HG02678 (cell line): ENCODE measurements at regions not wholly inside any gene's neighbourhood (a gene's known extent, or its start where the extent isn't known, plus 50 kb on each side); places are given as distances from the start of the nearest gene placed in this dataset.
"Not testable (repeated sequence)": the region's sequence is repeated elsewhere in the genome, so short reads cannot be mapped to it uniquely, and the experiment has no call there.

Experiments
- ATAC-seq: cut with Tn5 transposase; IDR thresholded peaks from one replicate; pipeline ENCODE4 v1.9.1; 2021; ENCODE audit warnings: mild to moderate bottlenecking, moderate library complexity; ENCODE audit not compliant: unreplicated experiment

DNA sequence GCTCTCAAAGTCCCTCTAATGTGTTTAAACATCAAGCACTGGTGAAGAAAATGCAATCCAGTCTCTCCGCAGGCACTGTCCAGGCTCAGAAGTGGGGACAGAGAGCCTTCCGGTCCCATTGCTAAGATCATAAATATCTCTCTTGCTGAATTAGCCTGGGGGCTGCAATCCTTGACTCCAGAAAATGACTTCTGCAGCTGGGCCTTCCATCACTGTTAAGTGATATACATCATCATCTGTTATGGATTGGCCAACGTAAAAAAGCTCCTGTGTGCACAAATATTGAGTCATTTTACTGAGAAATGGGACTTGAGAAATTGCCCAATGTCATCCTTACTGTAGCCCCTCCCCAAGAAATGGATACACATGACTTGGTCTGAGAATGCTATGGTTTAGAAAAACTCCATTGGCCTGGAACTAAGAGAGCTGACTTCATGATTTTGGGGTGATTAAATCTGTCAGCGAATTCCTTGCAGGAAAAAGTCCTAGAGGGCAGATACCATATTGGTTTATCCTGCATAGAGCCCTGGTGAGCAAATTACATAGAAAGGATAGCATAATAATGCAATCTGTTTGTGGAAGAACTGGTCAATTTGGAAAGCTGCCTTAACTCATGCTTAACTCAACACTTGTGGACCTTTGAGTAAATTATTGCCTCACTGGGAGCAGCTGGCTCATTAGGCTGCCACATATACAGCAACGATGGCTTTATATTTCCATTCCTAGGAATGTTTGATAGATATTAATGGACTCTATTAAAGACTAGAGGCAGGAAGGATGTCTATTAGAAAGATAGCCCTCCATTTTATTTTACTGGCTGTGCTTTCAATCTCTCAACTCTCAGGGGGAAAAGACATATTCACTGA lies 346.1 kb downstream of the GBA3 start:
- no peak for ATAC-seq

DNA sequence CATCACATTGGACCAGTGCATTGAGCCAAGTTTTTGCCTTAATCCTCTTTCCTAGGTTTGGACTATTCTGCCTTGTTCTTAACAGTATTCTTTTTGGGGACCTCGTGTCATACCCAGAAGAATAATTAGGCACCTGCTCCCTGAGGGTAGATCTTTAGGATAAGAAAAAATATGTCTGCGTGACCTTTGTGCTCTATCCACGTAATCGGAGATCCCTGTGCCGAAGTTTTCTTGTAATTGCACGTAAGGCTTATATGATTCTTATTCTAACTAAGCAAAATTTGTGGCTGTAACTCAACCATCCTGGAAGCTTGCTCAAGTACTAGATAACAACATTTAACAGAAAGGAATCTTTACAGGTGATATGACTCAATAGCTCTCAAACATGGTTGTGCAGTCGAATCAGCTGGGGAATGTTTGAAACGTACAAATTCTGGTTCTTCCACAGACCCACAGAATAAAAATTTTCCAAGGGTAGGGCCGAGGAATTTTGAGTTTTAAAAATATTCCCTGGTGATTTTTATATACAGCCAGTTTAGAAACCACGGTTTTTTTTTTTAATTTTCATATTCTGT lies 344.3 kb downstream of the GBA3 start:
- no peak for ATAC-seq

DNA sequence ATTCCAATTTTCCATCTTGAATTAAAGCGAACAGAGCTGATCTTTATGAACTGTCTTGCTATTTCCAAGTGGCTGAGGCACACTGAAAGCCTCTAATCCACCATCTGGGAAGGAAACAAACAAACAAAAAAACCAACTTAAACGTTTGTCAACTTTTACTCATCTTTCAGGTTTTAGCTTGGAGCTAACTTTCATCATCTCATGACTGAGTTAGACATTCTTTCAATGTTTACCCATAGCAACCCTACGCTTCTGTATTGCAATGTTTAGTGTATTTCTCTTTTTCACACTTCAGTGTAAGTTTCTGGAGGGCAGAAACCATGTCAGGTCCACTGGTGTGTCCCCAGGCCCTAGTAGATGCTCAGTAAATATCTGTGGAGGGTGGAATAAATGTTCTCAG lies 343.8 kb downstream of the GBA3 start:
- no peak for ATAC-seq

DNA sequence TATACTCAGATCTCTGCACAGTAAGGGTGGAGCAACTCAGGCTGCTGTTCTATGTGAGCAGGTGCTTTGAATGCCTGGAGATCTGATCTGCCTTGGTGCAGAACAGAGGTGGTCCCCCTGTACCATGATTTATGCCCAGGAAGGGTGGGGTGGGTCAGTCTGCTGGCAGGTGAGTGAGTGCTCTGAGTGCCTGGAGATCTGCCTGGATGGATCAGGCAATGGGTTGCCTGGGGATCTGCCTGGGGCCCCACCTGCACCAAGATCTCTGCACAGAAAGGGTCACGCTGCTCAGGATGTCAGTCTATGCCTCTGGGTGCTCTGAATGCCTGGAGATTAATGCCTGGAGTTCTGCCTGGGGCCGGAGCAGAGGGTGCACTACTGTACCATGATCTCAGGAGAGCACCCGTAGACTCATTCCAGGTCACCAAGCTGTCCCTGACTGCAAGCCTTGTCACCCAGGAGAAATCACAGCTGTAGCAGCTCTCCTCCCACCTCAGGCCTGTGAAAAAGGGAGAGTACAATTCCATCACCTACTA lies 342.9 kb downstream of the GBA3 start:
- no peak for ATAC-seq

DNA sequence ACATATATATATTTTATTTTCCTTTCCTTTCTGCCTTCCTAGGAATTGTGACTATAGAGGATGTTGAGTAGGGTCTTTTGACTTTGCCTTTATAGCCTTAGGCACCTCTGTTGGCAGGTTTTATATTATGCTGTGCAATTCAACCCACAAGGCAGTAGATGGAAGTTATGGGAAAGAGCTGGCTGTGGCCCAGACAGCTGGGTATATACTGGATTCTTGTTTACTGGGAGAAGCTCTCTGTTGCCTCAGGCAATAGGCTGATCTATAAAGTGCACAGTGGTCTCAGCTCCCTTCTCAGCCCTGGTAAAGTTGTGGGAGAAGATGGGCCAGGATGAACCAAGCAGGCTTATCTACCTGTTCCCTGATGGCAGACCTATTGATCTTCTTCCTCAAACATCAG lies 342.0 kb downstream of the GBA3 start:
- no peak for ATAC-seq

DNA sequence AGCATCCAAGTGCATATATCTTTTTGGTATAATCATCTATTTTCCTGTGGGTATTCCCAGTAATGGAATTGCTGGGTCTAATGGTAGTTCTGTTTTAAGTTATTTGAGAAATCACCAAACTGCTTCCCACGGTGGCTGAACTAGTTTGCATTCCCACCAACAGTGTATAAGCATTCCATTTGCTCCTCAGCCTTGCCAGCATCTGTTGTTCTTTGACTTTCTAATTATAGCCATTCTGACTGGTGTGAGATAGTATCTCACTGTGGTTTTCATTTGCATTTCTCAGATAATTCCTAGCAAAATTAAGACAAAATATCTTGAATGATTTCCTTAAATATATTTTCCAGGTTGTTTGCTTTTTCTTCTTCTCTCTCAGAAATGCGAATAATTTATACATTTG lies 341.1 kb downstream of the GBA3 start:
- no peak for ATAC-seq

DNA sequence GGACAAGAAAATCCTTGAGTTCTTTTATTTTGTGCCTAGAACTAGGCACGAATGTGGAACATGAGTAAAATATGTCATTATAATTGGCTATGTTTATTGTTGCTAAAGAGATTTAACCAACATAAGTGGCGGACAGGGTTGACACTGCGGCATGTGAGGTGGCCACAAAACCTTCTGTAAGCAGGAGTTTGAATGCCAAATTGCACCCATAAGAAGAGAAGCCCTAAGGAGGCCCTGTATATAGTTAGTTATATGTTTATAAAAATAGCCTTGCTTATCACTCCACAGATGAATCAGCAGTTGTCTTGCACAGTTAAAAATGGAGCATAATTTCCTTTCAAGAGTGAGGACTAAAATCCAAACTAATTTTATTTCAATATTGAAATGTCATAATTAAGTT lies 336.1 kb downstream of the GBA3 start:
- no peak for ATAC-seq

DNA sequence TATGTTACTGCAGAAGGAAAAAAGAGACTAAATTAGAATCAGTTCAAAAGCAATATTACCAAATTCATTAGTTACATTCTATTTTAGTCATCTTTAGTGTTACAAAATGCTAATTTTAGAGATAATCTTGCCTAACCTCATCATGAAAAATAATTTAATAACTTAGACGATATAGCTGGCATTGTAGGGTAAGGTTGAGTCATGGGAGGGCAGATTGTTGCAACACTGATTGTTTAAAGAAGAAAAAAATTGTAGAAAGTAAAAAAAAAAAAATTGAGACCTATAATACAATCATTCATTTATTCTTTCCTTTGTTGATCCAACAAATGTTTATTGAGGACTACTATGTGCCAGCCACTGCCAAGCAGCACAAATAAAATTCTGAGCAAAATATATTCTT lies 330.9 kb downstream of the GBA3 start:
- ATAC-seq: no peak

DNA sequence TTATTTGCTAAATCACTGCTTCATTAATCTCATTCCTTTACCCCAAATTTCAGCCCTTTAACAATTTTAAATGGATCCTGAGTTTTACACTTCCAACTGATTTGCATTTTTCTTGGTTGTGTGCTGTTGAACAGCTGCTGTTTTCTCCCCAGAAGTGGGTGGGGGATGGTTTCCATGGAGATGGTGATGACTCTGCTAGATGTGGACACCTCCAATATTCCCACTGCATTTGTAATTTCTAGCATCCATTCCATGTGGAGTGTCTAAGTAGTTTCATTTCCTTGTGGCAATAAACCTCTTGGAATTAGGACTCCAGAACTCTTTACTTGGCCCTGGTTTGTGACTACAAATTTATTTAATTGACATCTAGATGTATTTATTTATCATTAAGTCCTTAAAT lies 330.4 kb downstream of the GBA3 start:
- no peak for ATAC-seq

DNA sequence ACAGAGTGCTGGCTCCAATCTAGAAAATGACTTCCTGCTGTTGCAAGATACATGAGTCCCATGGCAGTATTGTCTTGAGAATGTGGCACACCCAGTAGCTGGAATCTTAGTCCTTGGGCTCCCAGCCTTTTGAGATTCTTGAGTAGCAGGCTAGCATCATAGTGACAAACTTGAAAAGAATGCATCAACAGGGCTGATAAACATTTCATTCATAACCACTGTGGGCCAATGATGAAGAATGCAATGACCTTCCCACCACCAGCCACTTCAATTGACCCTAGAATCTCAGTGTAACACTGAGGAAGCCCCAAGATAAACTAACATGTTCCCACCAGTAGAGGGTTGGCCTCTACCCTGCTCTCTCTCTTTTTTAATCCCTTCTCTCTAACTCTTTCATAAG lies 329.3 kb downstream of the GBA3 start:
- no peak for ATAC-seq

DNA sequence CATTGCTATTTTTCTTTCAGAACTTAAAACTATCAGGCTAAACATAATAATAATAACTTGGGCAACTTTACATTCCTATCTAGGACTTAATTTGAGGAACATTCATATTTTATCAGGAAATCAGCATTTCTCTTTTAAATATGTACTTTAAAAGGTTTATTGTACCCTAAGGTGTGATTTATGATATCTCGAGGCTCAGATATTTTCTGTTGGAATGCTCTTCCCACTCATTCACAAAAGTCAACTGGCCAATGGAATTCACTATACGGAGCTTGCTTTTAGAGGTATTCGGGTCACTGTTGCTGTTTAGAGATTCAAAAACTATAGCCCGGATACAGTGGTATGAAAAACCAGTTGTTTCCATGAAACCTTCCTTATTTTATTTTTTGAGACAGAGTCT lies 328.3 kb downstream of the GBA3 start:
- ATAC-seq: no peak

DNA sequence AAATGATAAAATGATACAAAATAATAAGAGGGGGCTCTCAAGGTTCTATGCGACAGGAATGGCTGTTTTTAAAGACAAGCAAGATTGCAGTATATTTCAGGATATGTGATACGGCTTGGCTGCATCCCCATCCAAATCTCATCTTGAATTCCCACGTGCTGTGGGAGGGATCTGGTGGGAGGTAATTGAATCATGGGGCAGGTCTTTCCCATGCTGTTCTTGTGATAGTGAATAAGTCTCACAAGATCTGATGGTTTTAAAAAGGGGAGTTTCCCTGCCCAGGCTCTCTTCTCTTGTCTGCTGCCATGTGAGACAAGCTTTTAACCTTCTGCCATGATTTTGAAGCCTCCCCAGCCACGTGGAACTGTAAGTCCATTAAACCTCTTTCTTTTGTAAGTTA lies 327.7 kb downstream of the GBA3 start:
- ATAC-seq: not testable (repeated sequence)

DNA sequence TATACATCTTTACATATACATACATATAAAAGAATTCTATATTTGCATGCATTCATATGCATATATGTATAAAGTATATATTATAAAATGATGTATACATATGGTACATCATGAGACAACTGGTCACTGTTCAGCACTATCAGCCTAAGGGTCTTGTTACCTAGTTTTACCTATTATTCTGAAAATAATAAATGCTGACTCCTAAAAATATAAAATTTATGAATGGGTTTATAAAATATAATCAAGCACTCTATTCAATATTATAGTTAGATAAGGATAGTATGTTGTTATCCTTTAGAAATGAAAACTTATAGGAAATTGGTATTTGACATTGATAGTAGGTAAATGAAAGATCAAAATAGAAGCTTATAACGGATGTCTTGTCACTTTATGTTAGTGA lies 324.2 kb downstream of the GBA3 start:
- ATAC-seq: no peak

DNA sequence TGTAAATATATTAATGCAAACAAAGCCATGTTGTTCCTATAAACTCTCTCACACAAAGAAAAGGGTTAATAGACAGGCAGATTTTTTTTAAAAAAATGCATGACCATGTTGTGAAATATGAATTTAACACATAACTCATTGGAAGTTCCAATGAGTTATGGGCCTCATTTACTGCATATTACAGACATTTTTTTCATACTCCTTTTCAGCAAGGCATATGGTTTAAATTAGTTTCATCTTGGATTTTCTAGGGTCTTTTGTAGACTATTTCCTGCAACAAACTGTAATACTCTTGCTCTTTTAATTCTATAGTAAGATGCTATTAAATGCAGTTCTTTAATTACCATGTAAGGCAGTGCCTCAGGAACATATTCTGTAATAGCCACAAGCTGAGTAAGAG lies 323.1 kb downstream of the GBA3 start:
- no peak for ATAC-seq

DNA sequence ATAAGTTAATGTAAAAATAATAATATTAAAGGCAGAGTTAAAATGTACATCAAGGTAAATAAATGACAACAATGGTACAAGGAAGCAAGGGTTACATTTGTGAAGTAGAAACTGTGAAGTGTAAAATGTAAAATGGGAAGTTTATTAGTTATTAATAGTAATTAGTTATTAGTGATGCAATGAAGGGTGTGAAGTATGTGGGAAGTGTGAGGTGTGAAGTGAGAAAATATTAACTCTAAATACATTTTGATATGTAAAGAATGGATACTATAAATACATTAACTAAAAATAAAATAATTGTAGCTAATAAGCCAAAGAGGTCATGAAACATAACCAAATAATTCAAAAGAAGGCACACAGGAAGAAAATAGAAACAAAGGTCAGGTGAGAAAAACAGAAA lies 316.4 kb downstream of the GBA3 start:
- ATAC-seq: no peak

DNA sequence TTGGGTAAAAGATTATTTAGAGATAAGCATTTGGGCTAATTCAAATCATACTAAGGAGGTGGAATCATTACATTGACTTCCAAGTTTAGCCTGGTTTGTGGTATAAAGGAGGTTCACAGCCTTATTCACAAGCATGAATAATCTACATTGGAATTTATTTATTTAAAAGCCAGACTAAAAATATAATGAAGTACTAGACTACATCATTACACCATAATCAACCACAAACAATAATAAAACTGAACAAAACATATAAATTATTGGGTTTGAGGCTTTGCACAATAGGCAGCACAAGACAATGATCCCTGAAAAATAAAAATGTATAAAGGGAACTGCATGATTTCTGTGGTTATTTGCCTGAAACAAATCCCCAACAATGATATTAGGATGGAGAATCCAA lies 314.0 kb downstream of the GBA3 start:
- ATAC-seq: no peak

DNA sequence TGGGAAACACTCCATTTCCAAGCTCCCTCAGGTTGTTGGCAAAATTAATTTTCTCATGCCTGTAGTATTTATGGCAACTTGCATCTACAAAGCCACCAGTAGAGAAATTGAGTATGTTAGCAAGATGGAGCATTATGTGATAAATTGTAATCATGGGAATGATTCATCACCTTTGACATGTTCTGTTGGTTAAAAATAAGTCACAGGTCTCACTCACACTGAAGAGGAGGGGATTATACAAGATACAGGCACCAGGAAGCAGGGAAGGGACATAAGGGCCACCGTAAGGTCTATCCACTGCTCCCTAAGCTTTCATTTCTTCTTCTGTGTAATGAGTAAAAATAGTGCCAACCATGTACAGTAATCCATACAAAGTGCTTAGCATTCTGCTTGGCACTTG lies 313.0 kb downstream of the GBA3 start:
- no peak for ATAC-seq

DNA sequence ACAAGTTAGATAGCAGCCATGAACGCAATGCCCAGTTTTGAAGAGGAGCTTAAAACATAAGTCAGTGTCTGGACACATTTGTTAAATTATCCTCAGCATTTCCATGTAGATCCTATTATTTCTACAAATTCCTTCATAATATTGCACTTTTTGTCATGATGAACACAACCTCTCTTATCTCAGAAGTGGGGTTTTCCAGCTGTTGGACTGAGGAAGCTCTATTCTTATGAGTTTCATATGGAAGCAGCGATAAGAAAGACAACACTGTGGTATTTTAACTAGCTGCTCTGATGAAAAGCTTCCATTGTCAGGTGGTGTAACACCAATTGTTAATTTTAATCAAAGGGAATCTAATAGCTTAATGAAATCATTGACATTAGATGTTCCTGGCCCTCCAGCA lies 308.7 kb downstream of the GBA3 start:
- no peak for ATAC-seq

DNA sequence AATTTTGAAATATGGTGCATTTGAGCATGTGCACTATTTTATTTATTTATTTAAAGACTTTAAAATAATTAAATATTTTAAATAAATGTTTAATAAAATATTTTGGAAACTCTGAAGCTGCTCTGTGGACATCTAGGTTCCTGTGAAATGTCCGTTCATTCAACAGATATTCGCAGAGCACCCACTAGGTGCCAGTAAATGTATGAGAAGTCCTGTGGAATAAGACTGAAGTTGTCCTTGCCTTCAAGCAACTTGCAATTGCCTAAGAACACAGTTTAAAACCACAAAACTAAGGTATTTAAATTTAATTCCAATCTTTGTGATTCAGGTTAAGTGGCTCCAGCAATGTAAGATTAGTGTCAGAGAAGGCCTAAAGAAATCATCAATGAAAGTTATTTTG lies 306.7 kb downstream of the GBA3 start:
- ATAC-seq: no peak

DNA sequence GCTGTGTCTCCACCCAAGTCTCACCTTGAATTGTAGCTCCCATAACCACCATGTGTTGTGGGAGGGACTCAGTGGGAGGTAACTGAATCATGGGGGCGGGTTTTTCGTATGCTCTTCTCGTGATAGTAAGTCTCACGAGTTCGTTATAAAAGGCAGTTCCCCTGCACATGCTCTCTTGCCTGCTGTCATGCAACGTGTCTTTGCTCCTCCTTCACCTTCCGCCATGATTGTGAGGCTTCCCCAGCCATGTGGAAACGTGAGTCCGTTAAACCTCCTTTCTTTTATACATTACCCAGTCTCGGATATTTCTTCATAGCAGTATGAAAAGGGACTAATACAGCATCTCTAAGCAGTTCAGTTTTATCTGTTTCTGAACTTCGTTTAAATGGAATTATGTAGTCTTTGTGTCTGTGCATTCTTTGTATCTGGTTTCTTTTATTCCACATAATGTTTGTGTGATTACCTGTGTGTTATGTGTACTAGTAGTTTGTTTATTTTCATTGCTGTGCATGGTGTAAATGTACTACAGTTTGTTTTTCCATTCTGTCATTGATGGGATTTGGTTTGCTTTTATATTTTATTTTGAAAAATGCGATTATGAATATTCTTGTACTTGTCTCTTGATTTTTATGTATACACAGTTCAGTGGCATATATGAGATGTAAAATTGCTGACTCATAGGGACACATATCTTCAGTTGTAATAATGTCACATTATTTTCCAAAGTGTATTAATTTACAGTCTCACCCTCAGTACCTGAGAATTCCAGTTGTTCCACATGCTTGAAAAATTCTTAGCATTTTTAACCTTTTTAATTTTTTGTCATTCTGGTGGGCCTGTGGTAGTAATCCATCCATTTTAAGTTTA lies 304.9 kb downstream of the GBA3 start:
- no peak for ATAC-seq

DNA sequence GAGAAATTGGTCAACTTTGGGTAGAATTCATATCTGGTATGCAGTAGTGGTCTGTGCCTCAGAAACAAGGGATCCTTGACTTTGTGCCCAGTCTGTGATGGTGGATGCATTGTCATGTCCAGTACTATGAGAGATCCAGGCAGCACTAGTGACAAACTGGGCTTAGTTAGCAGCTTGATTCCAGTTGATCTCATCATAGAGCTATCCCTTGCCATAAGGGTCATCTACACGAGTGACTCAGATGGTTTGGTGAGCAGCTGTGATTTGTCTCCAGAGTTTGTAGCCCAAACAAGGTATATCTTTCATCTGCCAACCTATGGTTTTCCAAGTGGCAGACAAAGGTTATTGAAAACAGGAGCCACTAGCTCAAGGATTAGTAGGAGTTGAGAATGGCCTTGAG lies 298.8 kb downstream of the GBA3 start:
- ATAC-seq: no peak

DNA sequence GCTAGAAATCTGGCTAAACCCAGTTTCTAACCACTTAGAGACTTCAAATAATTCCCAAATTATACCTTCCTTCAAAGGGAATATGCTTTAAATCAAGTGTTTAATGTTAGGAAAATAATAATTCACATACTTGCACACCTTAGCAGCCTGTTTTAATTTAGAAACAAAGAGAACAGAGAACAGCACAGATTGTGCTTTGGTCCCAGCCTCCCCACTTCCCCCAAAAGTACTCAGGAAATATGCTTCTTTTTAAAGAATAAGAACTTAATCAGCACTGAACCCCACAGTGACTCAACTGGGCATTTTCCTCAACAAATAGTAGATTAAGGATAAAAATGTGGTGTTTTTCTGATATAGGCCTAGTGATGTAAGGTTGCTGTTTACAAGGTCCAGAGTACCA lies 295.8 kb downstream of the GBA3 start:
- ATAC-seq: no peak
